NCI-H345 (cell line): ENCODE measurements at regions not wholly inside any gene's neighbourhood (a gene's known extent, or its start where the extent isn't known, plus 50 kb on each side); places are given as distances from the start of the nearest gene placed in this dataset.

ENCODE experiments used
- DNase-seq: peaks from one replicate; lab custom pipeline; 2025; lab: John Stamatoyannopoulos, UW

DNA sequence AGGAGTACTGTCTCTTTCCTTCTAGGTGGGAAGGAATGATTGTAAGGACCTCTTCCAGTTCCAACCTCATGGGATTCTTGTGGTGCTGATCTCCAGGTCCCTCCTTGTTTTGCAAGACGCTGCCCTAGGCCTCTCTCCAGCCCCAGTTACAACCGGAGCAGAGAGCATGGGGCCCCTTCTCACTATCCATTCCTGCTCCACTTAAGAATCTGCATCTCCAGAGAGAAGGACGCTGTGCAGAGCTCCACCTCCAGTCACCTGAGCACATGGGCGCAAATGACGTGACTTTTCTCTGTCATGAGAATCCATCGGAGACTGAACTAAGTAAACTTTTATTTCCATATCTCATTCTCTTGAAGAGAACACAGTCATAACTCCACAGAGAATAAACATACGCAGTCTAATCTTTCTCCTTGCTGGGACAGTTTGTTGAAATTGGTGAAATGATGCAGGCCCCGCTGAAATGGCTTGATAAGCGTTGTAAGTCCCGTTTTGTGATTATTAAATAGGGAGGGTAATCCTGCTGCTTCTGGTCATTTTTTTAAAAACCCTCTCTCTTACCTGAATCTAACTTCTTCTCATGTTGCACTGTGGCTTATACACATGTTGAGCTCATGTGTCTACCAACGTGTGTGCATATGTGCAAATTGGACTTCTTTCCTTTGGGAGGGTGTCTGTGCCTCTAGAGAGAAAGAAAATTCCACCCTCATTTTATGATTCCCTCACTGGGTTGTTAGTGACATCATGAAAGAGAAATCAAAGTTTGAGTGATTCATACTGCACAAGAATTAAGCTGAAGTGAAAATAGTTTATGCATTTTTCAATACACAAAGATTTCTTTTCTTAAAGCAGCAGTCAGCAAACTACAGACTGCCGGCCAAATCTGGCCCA, 133.2 kb upstream of the TBX20 start:
- no peak for DNase-seq

GRCh38 chr7:35386082-35386815, 132.3 kb upstream of the TBX20 start:
- no peak for DNase-seq

- no peak for DNase-seq
Measured at GRCh38 chr7:35384761-35385700, 131.1 kb upstream of the TBX20 start.

- no peak for DNase-seq
Measured at GRCh38 chr7:35380739-35381224, 126.9 kb upstream of the TBX20 start.

GRCh38 chr7:35379481-35379880, 125.6 kb upstream of the TBX20 start:
- DNase-seq = no peak

- no peak for DNase-seq
Measured at GRCh38 chr7:35375516-35375915, 121.6 kb upstream of the TBX20 start.

DNA sequence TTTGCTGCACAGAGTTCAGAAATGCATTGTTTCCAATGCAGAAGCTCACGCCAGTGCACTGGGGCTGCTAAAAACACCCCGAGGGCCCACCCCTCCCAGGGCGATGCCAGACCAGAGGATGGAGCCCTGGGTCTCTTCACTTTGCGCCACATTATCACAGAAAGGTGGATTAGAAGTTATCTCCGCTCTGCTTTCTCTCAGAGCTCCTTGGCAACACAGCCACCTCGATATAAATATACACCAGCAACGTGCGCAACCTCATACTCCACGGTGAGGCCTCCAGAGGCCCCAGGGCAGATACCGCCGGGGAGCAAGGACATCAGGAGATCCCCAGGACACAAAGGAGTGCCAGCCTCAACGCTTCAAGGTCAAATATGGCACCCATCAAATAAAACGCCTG, 121.0 kb upstream of the TBX20 start:
- no peak for DNase-seq

GRCh38 chr7:35371221-35371620, 117.3 kb upstream of the TBX20 start:
- no peak for DNase-seq

- DNase-seq = no peak
Measured at GRCh38 chr7:35370687-35371086, 116.8 kb upstream of the TBX20 start.

DNA sequence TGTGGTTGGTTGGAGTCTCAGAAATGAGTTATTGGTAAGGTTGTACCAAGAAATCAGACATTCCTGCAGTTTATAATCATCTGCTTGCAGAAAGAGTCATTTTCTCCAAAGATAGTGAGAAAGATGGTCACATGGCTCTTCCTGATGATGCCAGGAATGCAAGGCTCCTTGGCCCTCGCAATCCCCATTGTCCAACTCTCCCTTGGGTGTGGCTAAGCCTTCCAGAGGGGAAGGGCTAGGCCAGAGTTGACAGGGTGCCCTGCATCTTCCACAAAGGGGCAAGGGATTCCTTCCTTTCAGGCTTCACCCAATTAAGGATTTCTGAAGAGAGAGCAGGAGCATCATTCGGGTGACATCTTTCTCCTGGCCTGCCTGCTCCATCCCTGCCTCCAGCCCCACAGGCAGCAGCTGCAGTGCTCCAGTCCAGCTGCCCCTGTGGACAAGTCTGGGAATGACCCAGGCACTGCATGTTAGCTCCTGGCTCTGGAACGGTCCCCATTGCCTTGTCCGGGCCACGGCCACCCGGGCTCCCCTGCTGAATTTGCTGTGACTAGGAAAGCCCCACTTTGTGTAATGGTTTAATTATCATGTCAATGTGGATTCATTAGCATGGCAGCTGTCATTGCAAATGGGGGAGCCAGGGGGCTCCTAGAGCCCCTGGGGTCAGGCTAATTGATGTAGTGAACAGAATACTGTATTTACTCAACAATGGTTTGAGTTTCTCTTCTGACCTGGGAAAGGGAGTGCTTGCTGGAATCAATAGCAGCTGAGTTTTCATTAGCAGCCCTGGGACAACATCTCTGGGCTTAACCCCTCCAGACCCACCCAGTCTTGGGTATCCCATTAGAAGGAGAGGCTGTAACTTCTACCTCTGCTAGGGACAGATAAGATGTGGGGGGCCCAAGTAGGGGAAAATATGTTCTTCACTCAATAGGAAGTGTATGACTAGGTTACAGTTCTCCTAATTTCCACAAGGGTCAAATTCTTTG, 112.6 kb upstream of the TBX20 start:
- DNase-seq = no peak

DNA sequence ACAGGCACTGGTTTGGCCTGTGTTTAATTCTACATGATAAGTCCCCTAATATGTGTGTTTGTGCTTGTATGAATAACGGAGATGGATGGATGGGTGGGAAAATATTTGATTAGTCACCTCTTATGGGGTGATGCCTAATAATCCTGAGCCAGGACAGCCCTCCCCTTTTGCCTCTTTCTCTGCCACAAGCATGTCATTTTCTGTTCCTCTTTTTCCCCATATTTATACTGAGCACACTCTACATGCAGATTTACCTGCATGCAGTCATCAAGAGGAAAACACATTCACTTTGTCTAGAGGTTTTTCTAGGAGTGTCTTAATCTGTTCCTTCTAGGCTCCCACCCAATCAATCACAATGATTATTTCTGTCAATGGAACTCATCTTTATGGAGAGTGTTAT, 111.6 kb upstream of the TBX20 start:
- DNase-seq = no peak

- DNase-seq = no peak
Measured at GRCh38 chr7:35362341-35362740, 108.4 kb upstream of the TBX20 start.

- DNase-seq = no peak
Measured at GRCh38 chr7:35359423-35359822, 105.5 kb upstream of the TBX20 start.

- DNase-seq = no peak
Measured at GRCh38 chr7:35356495-35356894, 102.6 kb upstream of the TBX20 start.

- no peak for DNase-seq
Measured at GRCh38 chr7:35355911-35356310, 102.0 kb upstream of the TBX20 start.

DNA sequence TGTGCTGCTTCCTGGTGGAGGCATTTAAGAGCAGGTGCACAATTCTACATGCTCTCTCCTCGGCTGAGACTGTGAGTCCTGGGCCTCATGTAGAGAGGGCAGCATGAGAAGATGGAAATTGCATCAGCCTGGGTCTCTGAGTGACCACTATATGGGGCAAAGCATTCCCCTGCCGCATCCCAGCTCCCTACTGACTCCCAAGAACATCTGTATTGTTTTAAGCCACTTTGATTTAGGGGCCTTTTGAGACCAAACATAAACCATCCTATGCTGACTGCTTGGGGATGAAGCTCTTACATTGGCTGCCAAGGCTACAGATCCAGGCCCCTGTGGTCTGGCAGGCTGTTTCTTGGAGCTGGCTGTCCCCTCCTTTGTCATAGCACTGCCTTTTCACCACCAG, 101.3 kb upstream of the TBX20 start:
- no peak for DNase-seq

- DNase-seq = no peak
Measured at GRCh38 chr7:35353481-35353880, 99.6 kb upstream of the TBX20 start.

GRCh38 chr7:35351466-35351865, 97.6 kb upstream of the TBX20 start:
- DNase-seq = no peak

GRCh38 chr7:35348611-35349400, 94.9 kb upstream of the TBX20 start:
- no peak for DNase-seq

DNA sequence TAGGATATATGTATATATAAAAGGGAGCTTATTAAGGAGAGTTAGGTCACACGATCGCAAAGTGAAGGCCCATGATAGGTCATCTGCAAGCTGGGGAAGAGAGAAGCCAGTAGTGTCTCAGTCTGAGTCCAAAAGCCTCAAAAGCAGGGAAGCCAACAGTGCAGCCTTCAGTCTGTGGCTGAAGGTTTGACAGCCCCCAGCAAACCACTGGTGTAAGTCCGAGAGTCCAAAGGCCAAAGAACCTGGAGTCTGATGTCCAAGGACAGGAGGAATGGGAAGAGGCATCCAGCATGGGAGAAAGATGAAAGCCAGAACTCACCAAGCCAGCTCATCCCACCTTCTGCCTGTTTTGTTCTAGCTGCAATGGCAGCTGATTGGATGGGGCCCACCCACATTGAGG, 88.9 kb upstream of the TBX20 start:
- DNase-seq = no peak
